IMR-90 (cell line): ENCODE measurements at regions not wholly inside any gene's neighbourhood (a gene's known extent, or its start where the extent isn't known, plus 50 kb on each side); places are given as distances from the start of the nearest gene placed in this dataset.

Source experiments
- ATAC-seq: fragments of 200-7000 bp; cut with Tn5 transposase; 2 replicates; pipeline ENCODE4 v1.9.1; 2020; ENCODE audit warnings: low read depth, mild to moderate bottlenecking, moderate library complexity
- BruUV-seq: library from RNA; stranded (reverse); fragments of 400-500 nt; replicated peaks from 2 replicates; lab custom pipeline; 2021; lab: Mats Ljungman, UMichigan
- CTCF ChIA-PET: fragments of 300-600 bp; formaldehyde crosslinking; extraction: SDS; loops from one replicate; lab custom pipeline; 2021; ENCODE audit warnings: antibody characterized with exemption; lab: Yijun Ruan, JAX
- POLR2A ChIA-PET: fragments of 300-600 bp; sonication (Branson Sonifier 250); formaldehyde crosslinking; loops from one replicate; lab custom pipeline; 2022; ENCODE audit warnings: antibody characterized with exemption; ENCODE audit not compliant: unreplicated experiment; lab: Charles Lee
- DNase-seq: peaks from one replicate; pipeline ENCODE4 v3.0.0; 2013
- H2AFZ ChIP-seq: replicated peaks from 2 replicates; pipeline ENCODE3; 2013; ENCODE audit warnings: low read length, mild to moderate bottlenecking; ENCODE audit not compliant: poor library complexity
- H2AK5ac ChIP-seq: 2 replicates; pipeline ENCODE4 v1.6.1; 2013; ENCODE audit warnings: low read depth, low read length, inconsistent platforms
- H2AK9ac ChIP-seq: replicated peaks from 2 replicates; pipeline ENCODE3; 2013; ENCODE audit warnings: mild to moderate bottlenecking, low read depth, low read length, moderate library complexity; ENCODE audit not compliant: poor library complexity
- H2BK120ac ChIP-seq: 2 replicates; pipeline ENCODE4 v1.6.1; 2013; ENCODE audit warnings: low read depth, low read length, inconsistent platforms
- H2BK15ac ChIP-seq: 3 replicates; pipeline ENCODE4 v1.6.1; 2013; ENCODE audit warnings: low read depth, low read length, inconsistent platforms
- H2BK20ac ChIP-seq: 2 replicates; pipeline ENCODE4 v1.6.1; 2013; ENCODE audit warnings: low read depth, mild to moderate bottlenecking, inconsistent platforms, low read length, moderate library complexity
- H2BK5ac ChIP-seq: 2 replicates; pipeline ENCODE4 v1.6.1; 2013; ENCODE audit warnings: mild to moderate bottlenecking, low read depth, low read length, inconsistent platforms; ENCODE audit not compliant: poor library complexity, severe bottlenecking
- H3K14ac ChIP-seq: replicated peaks from 2 replicates; pipeline ENCODE4 v1.6.1; 2013; ENCODE audit warnings: low read depth, low read length, inconsistent platforms
- H3K18ac ChIP-seq: 2 replicates; pipeline ENCODE4 v1.6.1; 2013; ENCODE audit warnings: low read depth, low read length, control low read depth
- H3K23ac ChIP-seq: 2 replicates; pipeline ENCODE4 v1.6.1; 2013; ENCODE audit warnings: low read depth, low read length, inconsistent platforms
- H3K27ac ChIP-seq: 2 replicates; pipeline ENCODE4 v1.5.1; 2013; ENCODE audit warnings: mild to moderate bottlenecking, control low read depth, low read length; ENCODE audit not compliant: insufficient read depth
- H3K27me3 ChIP-seq: 2 replicates; pipeline ENCODE4 v1.6.1; 2013; ENCODE audit warnings: low read length; ENCODE audit not compliant: control insufficient read depth, insufficient read depth
- H3K36me3 ChIP-seq: 2 replicates; pipeline ENCODE4 v1.6.1; 2013; ENCODE audit warnings: low read length, mixed read lengths; ENCODE audit not compliant: control insufficient read depth, insufficient read depth
- H3K4ac ChIP-seq: 2 replicates; pipeline ENCODE4 v1.6.1; 2013; ENCODE audit warnings: low read depth, low read length, inconsistent platforms
- H3K4me1 ChIP-seq: 2 replicates; pipeline ENCODE4 v1.6.1; 2013; ENCODE audit warnings: low read length, mixed read lengths; ENCODE audit not compliant: control insufficient read depth, insufficient read depth
- H3K4me2 ChIP-seq: 2 replicates; pipeline ENCODE4 v1.6.1; 2013; ENCODE audit warnings: low read depth, mild to moderate bottlenecking, control low read depth, low read length, moderate library complexity
- H3K4me3 ChIP-seq: 2 replicates; pipeline ENCODE4 v1.5.1; 2013; ENCODE audit warnings: low read depth, mild to moderate bottlenecking, control low read depth, low read length, moderate library complexity; ENCODE audit not compliant: insufficient read depth
- H3K56ac ChIP-seq: 2 replicates; pipeline ENCODE4 v1.6.1; 2013; ENCODE audit warnings: low read length, inconsistent platforms; ENCODE audit not compliant: insufficient read depth; ENCODE audit errors: extremely low read depth
- H3K79me1 ChIP-seq, 2 experiments: 2 replicates each; pipeline ENCODE4 v1.6.1; 2013; ENCODE audit warnings: low read length in 2 of 2, inconsistent platforms in 1 of 2, low read depth in 1 of 2
- H3K9ac ChIP-seq: 2 replicates; pipeline ENCODE4 v1.6.1; 2013; ENCODE audit warnings: low read depth, low read length, control low read depth
- H3K9me1 ChIP-seq: 2 replicates; pipeline ENCODE4 v1.6.1; 2013; ENCODE audit warnings: low read length, inconsistent platforms; ENCODE audit not compliant: insufficient read depth
- H3K9me3 ChIP-seq: 2 replicates; pipeline ENCODE4 v1.6.1; 2013; ENCODE audit warnings: low read length; ENCODE audit not compliant: control insufficient read depth, insufficient read depth
- H4K20me1 ChIP-seq: 2 replicates; pipeline ENCODE4 v1.6.1; 2013; ENCODE audit warnings: low read length, inconsistent platforms; ENCODE audit not compliant: insufficient read depth
- H4K5ac ChIP-seq: 2 replicates; pipeline ENCODE4 v1.6.1; 2013; ENCODE audit warnings: mild to moderate bottlenecking, low read depth, low read length, control low read depth
- H4K8ac ChIP-seq, 2 experiments: 2 replicates each; pipeline ENCODE4 v1.6.1; 2013; ENCODE audit warnings: low read depth in 2 of 2, low read length in 2 of 2, control low read depth in 1 of 2, inconsistent platforms in 1 of 2
- H4K91ac ChIP-seq: 2 replicates; pipeline ENCODE4 v1.6.1; 2013; ENCODE audit warnings: low read depth, low read length, inconsistent platforms; ENCODE audit not compliant: insufficient read depth
- BHLHE40 ChIP-seq: fragments of 150-350 bp; IDR thresholded peaks from 2 replicates; pipeline ENCODE4 v1.6.1; 2016; ENCODE audit warnings: mild to moderate bottlenecking, low read depth, low read length
- CEBPB ChIP-seq: IDR thresholded peaks from 2 replicates; pipeline ENCODE4 v1.6.1; 2012; ENCODE audit warnings: low read depth, low read length, improper control_type of control experiment
- CHD1 ChIP-seq: IDR thresholded peaks from 2 replicates; pipeline ENCODE4 v1.6.1; 2012; ENCODE audit warnings: low read depth, low read length, improper control_type of control experiment
- CTCF ChIP-seq: conservative IDR thresholded peaks from 2 replicates; pipeline ENCODE4 v1.5.1; 2012; ENCODE audit warnings: mild to moderate bottlenecking, low read depth, low read length, improper control_type of control experiment
- FOS ChIP-seq: fragments of 150-350 bp; IDR thresholded peaks from 2 replicates; pipeline ENCODE4 v1.6.1; 2016; ENCODE audit warnings: low read depth, low read length
- MAFK ChIP-seq: IDR thresholded peaks from 2 replicates; pipeline ENCODE4 v1.6.1; 2012; ENCODE audit warnings: low read depth, low read length, improper control_type of control experiment
- MAZ ChIP-seq: IDR thresholded peaks from 2 replicates; pipeline ENCODE4 v1.6.1; 2012; ENCODE audit warnings: low read depth, mild to moderate bottlenecking, low read length, improper control_type of control experiment, moderate library complexity, borderline replicate concordance
- MXI1 ChIP-seq: IDR thresholded peaks from 2 replicates; pipeline ENCODE4 v1.6.1; 2012; ENCODE audit warnings: low read depth, mild to moderate bottlenecking, low read length, moderate library complexity, borderline replicate concordance
- NFE2L2 ChIP-seq: fragments of 150-350 bp; IDR thresholded peaks from 2 replicates; pipeline ENCODE4 v1.6.1; 2016; ENCODE audit warnings: low read depth, mild to moderate bottlenecking, low read length
- POLR2A ChIP-seq: IDR thresholded peaks from 2 replicates; pipeline ENCODE4 v1.6.1; 2012; ENCODE audit warnings: mild to moderate bottlenecking, low read depth, low read length
- RAD21 ChIP-seq: IDR thresholded peaks from 2 replicates; pipeline ENCODE4 v1.6.1; 2012; ENCODE audit warnings: low read length, improper control_type of control experiment
- RCOR1 ChIP-seq: IDR thresholded peaks from 2 replicates; pipeline ENCODE4 v1.6.1; 2012; ENCODE audit warnings: mild to moderate bottlenecking, low read length, improper control_type of control experiment; ENCODE audit not compliant: insufficient replicate concordance
- RFX5 ChIP-seq: IDR thresholded peaks from 2 replicates; pipeline ENCODE4 v1.8.0; 2012; ENCODE audit warnings: low read depth, mild to moderate bottlenecking, low read length, moderate library complexity
- SMC3 ChIP-seq: fragments of 150-350 bp; IDR thresholded peaks from 2 replicates; pipeline ENCODE4 v1.6.1; 2016; ENCODE audit warnings: low read depth, mild to moderate bottlenecking, antibody characterized with exemption, low read length, moderate library complexity
- dilution Hi-C: fragments of 300-500 bp; cut with HindIII; formaldehyde crosslinking; loops from one replicate; pipeline ENCODE4 v1.14.3; 2018; ENCODE audit warnings: low sequenced_read_pairs; ENCODE audit not compliant: unreplicated experiment
- in situ Hi-C: fragments of 300-500 bp; cut with MboI; formaldehyde crosslinking; loops from 3 replicates; pipeline ENCODE4 v1.14.3; 2019; ENCODE audit warnings: low sequenced_read_pairs, inconsistent platforms, mixed read lengths
- intact Hi-C: fragments of 100-400 bp; cut with micrococcal nuclease; formaldehyde crosslinking; loops from 2 replicates; pipeline ENCODE4 v1.10.0; 2022
- TF ChIP-seq, protein P1 (sequence below): fragments of 150-350 bp; IDR thresholded peaks from 2 replicates; pipeline ENCODE4 v1.6.1; 2017; ENCODE audit warnings: mild to moderate bottlenecking, antibody characterized with exemption, low read length, low read depth
- TF ChIP-seq, protein P2 (sequence below): fragments of 150-350 bp; IDR thresholded peaks from 2 replicates; pipeline ENCODE4 v1.6.1; 2016; ENCODE audit warnings: low read depth, mild to moderate bottlenecking, low read length, moderate library complexity, borderline replicate concordance

- H3K27me3 ChIP-seq, result no peaks in the 10 kb centered on the region
- ATAC-seq (no peak), DNase-seq (no peak)
- no peak overlapping the region for H4K91ac ChIP-seq
- no peak overlapping the region for H2BK5ac ChIP-seq
- H3K18ac ChIP-seq, result no peak overlapping the region
- no peak for TF ChIP-seq RCOR1
- TF ChIP-seq, protein P1, sequence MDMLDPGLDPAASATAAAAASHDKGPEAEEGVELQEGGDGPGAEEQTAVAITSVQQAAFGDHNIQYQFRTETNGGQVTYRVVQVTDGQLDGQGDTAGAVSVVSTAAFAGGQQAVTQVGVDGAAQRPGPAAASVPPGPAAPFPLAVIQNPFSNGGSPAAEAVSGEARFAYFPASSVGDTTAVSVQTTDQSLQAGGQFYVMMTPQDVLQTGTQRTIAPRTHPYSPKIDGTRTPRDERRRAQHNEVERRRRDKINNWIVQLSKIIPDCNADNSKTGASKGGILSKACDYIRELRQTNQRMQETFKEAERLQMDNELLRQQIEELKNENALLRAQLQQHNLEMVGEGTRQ, result no peak
- TF ChIP-seq POLR2A, result no peak
- TF ChIP-seq MXI1, result no peak
- TF ChIP-seq RAD21, result no peak
- no peak for TF ChIP-seq CTCF
- no peak for TF ChIP-seq SMC3
- TF ChIP-seq, protein P2, sequence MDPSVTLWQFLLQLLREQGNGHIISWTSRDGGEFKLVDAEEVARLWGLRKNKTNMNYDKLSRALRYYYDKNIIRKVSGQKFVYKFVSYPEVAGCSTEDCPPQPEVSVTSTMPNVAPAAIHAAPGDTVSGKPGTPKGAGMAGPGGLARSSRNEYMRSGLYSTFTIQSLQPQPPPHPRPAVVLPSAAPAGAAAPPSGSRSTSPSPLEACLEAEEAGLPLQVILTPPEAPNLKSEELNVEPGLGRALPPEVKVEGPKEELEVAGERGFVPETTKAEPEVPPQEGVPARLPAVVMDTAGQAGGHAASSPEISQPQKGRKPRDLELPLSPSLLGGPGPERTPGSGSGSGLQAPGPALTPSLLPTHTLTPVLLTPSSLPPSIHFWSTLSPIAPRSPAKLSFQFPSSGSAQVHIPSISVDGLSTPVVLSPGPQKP, result no peak
- TF ChIP-seq MAZ, result no peak
- no peak for TF ChIP-seq BHLHE40
- TF ChIP-seq MAFK, result no peak
- TF ChIP-seq NFE2L2, result no peak
- TF ChIP-seq CEBPB, result no peak
- no peak for TF ChIP-seq FOS
- TF ChIP-seq CHD1, result no peak
- TF ChIP-seq RFX5, result no peak
- no peak overlapping the region for H2BK15ac ChIP-seq
- H3K79me1 ChIP-seq, result no peaks in the 10 kb centered on the region
- ChIA-PET CTCF (no interaction called here), POLR2A (no interaction called here)
- H2AK5ac ChIP-seq, result no peak overlapping the region
- no peaks in the 10 kb centered on the region for H3K4me1 ChIP-seq
- H3K36me3 ChIP-seq, result no peaks in the 10 kb centered on the region
- H3K56ac ChIP-seq, result no peak overlapping the region
- no peak overlapping the region for H3K4ac ChIP-seq
- H3K9ac ChIP-seq, result no peak overlapping the region
- no peak overlapping the region for H2AK9ac ChIP-seq
- H2BK20ac ChIP-seq, result no peak overlapping the region
- no peaks in the 10 kb centered on the region for H3K9me3 ChIP-seq
- no peak overlapping the region for H4K5ac ChIP-seq
- no peak overlapping the region for H4K8ac ChIP-seq
- intact Hi-C loops (no loop called here), in situ Hi-C loops (no loop called here), dilution Hi-C loops (no loop called here)
- no peak overlapping the region for H3K4me3 ChIP-seq
- H3K27ac ChIP-seq, result no peak overlapping the region
- no peaks in the 10 kb centered on the region for H4K20me1 ChIP-seq
- no peaks in the 10 kb centered on the region for H3K9me1 ChIP-seq
- H3K14ac ChIP-seq, result no peak overlapping the region
- BruUV-seq, result no TSS peak
- no peak overlapping the region for H2AFZ ChIP-seq
- no peak overlapping the region for H2BK120ac ChIP-seq
- no peak overlapping the region for H3K23ac ChIP-seq
- no peak overlapping the region for H3K4me2 ChIP-seq
These were observed 155.4 kb downstream of the SEC23IP start for GRCh38 chr10:120047926-120048325.
